SH-SY5Y (cell line): ENCODE measurements at regions not wholly inside any gene's neighbourhood (a gene's known extent, or its start where the extent isn't known, plus 50 kb on each side); places are given as distances from the start of the nearest gene placed in this dataset.

Experiments
- GATA2 ChIP-seq: IDR thresholded peaks from 2 replicates; pipeline ENCODE4 v1.6.1; 2011; ENCODE audit warnings: mild to moderate bottlenecking, low read depth, low read length
- GATA3 ChIP-seq: IDR thresholded peaks from 2 replicates; pipeline ENCODE4 v1.6.1; 2011; ENCODE audit warnings: low read depth, mild to moderate bottlenecking, low read length, moderate library complexity

DNA sequence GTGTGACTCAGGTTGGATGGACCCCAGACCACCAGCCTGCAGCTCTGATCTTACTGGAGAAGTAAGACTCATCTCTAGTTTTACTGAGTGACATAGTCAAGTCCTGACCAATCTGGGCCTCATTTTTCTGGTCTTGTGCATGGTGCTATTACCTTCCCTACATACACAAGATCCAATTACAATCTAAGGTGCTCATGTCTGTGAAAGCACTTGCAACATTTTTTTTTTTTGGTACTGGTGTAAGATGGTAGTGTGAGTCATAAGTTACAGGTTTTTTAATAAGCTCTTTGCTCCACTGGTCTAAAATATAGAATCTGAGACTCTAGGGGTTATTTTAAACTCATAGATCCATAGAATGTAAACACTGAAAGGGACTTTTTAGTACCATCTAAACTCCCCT lies 117.3 kb upstream of the EFEMP1 start:
- TF ChIP-seq GATA3 = no peak

DNA sequence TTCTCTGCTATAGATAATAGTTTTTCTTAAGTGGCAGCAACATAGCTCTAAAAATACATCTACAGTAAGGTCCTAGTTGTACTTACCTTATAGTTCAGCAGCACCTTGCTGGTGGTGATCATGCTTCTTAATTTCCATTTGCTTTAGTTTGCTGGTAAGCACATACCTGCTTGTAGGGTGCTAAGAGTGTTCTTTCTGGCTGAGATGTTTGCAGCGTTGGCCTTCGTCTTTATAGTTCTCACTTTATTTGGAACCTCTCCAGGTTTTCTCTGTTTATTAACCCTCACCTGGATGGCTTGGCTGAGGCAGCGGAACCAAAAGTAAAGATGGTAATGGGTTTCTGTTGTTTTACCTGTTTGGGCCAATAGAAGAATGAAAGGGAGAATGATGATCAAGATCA lies 123.6 kb upstream of the EFEMP1 start:
- TF ChIP-seq GATA2 = no peak
- TF ChIP-seq GATA3 = no peak

DNA sequence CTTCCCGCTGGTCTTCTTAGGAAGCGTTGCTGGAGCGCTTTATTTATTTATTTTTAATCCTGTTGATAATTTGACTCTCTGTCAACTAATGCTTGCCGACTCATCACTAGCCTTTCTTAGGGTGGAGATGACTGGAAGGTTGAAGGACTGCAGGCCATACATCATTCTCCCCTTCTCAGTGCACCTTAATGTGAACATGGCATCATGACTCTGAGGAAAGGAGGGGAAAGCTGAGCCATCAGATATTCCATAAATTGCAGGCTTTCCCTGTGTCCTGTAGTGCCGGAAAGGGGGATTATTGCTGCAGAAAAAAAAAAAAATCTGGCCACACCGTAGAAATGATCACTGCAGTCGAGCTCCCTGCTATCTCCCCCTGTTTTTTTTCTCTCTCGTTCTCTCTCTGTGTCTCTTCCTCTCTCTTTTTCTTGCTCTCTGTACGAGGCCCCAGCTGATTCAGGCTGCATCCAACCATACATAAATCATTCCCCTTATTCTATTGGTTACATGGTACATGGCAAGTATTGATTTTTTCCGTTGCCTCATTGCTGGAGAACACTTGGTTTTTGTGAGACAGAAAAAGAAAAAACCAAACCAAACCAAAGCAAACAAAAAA lies 125.8 kb upstream of the EFEMP1 start:
- TF ChIP-seq GATA2 (no peak), GATA3 (no peak)

DNA sequence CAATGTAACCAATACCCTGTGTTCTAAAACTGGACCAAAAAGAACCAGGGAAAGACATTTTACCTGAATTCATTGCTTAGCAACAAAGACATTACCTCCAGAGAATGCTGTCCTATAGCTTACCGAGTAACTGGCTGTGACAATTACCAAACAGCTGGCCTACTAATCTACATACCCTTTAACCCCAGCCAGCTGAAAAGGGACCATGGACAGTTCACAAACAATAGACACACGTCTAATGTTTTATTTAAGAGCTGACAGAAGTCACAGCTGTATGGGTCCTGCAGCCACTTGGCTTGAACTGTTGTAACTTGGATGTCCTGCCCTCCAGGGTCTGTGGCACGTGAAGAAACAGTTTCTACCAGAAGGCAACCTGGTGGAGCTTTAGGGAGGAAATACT lies 130.1 kb upstream of the EFEMP1 start:
- no peak for TF ChIP-seq GATA2
- no peak for TF ChIP-seq GATA3

DNA sequence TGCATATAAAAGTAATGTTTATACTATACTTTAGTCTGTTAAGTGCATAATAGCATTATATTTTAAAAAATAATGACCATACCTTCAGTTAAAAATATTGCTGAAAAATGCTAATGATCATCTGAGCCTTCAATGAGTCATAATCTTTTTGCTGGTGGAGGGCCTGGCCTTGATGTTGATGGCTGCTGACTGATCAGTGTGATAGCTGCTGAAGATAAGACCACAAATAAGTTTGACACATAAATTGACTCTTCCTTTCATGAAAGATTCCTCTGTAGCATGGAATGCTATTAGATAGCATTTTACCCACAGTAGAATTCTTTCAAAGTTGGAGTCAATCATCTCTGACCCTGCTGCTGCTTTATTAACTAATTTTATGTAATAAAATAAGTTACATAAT lies 128.4 kb upstream of the CCDC85A start:
- no peak for TF ChIP-seq GATA3
- TF ChIP-seq GATA2 = no peak

DNA sequence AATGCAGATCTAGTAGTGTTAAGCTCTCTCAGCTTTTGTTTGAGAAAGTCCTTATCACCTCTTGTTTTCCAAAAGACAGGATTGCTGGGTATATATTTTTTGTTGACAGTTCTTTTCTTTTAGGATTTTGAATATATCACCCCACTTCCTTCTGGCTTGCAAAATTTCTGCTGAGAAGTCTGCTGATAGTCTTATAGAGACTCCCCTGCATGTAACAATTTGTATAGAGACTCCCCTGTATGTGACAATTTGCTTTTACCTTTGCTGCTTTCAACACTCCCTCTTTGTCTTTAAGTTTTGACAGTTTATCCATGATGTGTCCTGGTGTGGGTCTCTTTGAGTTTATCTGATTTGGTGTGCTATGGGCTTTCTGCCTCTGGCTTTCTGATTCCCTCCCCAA lies 115.0 kb upstream of the CCDC85A start:
- TF ChIP-seq GATA3 = no peak
- TF ChIP-seq GATA2 = no peak

DNA sequence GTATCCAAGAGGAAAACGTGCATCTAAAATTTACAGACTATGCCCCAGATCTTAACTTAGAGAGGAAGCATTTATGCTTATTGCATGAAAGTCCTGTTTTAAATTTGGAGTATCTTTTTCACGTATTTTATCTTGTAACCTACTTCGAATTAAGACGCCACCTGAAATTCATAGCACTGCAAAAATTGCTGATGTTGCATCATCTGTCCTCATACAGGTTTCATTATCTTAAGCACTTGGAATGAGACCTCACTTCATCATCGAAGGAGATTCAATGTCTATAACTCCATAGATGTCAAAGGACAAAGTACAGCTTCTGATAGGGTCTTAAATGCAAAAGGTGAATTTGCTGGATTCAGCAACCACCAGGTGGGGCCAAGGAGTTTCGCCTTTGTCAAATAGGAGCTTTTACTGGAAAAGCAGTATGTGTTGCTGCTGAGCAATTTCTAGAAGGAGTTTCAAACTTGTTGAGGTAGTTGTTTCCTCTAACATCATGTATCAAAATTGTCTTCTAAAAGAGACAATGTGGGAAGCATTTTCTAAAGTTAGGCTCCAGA lies 106.4 kb upstream of the CCDC85A start:
- no peak for TF ChIP-seq GATA2
- TF ChIP-seq GATA3 = no peak

DNA sequence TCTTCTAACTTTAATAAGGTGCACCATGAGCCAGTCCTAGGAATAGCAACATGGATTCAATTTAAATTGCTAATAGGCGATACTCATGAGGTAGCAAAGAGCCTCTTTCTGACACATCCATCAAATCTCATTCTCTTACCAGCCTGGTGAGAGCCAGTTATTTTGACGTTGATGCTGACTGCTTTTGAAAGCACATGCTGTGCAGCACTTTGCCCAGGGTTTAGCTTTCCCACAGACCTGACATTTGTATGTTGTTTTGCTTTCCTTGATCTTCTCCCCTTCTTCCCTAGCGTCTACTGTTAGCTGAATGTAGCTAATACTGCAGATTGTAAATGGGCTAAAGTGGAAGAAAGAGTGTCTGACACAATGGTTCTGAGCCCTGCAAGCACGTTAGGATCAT lies 101.1 kb upstream of the CCDC85A start:
- TF ChIP-seq GATA3 (no peak), GATA2 (no peak)

DNA sequence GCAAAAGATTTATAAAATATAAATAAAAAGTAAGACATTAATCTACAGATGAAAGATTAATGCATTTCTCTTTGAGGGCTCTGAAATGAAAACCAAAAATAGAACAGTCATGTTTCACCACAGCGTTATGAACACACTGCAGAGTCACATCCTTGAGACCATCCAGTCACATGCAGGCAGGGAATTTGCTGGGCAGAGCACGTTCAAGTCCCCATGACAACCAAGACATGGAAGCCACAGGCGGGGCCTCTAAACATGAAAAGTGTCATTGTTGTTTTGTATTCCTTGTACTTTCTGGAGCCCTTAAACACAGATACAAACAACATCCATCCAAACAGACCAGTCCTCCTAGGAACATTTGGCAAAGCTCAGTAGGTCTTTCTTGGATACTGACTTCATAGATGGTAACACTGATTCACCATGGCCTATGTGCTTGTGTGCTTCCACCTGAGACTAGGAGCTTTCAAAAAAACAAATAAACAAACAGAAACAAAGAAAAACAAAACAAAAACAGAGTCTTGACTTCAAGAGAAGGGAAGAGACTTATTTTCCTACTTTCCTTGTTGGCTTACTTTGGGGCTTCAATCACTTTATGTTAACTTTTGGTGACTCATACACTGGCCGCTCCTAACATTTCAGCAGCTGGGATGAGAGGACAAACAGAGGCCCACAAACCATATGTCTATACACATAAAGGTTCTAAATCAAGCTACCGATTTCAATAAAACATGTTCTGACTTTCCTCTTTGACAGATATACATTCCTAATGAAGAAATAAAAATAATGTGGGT lies 99.5 kb upstream of the CCDC85A start:
- no peak for TF ChIP-seq GATA3
- no peak for TF ChIP-seq GATA2

DNA sequence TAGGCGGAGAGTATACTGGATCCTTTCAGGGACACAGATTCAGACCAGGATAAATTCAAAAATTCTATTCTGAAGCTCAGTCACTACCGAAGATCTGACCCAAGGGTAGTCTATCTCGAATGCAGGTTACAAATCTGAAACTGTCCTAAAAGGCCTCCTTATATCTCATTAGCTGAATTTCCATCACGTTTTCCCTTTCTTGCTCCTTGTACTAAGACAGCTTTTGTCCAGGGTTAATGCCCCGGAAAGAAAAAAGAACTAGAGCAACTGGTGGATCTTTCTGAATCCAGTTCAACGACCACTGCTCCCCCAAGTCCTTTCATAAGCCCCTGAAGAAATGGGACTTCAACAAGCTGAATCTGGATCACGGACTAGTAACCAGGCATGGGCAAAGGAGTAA lies 97.5 kb upstream of the CCDC85A start:
- TF ChIP-seq GATA3 (no peak), GATA2 (no peak)

DNA sequence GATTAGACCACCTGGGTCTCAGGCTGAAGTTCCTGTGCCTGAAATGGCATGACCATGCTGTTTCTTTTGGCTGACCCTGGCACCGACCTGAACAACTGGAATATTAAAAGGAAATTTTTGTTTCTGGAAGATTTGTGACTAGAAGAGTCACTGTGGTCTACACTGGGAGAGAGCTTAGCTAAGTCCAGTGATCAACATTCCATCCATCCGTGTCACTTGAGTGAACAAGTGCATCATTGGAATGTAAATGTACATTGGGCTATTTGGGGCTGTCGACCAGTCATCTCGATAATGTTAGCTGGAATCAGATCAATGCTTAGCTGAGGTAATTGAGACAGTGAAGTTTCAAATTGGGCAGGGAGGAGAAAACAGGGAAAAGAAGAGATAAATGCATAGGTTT lies 95.4 kb upstream of the CCDC85A start:
- TF ChIP-seq GATA2 (no peak), GATA3 (no peak)

DNA sequence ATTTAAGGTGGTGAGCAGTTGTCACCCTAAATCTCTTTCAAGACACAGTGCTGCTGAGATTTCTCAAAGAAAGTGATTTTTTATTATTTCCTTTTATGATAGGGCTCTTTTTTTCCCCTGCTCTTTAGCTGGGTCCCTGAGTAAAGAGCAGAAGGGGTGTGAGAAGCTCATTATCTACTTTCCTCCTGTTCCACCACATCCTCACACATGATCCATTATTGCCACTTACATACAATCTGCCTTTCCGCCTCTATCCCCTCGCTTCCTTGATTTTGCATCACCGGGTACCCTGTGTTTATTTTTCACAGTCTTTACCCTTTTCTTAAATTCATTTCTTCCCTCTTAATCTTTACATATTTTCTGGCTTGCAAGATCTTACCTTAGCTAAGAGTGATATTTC lies 93.9 kb upstream of the CCDC85A start:
- TF ChIP-seq GATA2 (no peak), GATA3 (no peak)

DNA sequence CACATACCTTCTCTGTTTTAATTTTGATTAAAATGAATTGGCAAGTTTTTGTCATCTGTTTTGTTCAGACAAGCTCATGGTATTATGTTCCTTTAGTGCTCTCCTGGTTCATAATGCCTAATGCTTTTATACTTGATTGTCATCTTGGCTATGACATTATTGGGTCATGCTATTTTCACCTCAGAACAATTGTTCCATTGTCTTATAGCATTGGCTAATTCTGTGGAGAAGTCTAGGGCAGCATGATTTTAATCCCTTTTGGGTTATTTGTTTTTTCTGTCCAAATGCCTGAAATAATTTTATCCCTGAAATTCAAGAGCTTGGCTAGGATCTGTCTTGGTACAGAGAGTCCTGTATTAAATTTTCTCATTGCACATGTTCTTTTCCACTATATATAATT lies 83.8 kb upstream of the CCDC85A start:
- TF ChIP-seq GATA2 = no peak
- TF ChIP-seq GATA3 = no peak

DNA sequence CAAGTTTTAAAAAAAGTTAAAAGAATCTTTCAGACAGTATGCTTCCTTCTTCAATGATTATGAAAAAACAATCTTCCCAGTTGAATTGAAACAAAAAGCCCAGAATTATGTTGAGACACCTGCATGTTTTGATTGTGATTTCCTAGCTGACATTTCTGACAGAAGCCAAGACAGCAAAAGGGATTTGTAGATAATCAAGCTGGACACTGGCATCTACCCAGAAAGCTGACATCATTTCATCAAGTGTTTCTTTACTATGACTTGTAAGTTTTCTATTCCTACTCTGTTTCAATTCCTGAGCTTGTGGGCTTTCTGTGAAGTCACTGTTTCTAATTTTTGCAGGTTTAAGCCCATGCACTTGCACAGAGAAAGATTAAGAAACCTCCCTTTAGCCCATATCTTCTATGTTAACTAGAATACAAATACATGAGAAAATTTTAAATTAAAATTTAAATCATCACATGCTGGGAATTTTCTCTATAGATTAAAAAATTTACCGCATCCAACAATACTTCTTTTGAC lies 82.9 kb upstream of the CCDC85A start:
- no peak for TF ChIP-seq GATA2
- TF ChIP-seq GATA3 = no peak

DNA sequence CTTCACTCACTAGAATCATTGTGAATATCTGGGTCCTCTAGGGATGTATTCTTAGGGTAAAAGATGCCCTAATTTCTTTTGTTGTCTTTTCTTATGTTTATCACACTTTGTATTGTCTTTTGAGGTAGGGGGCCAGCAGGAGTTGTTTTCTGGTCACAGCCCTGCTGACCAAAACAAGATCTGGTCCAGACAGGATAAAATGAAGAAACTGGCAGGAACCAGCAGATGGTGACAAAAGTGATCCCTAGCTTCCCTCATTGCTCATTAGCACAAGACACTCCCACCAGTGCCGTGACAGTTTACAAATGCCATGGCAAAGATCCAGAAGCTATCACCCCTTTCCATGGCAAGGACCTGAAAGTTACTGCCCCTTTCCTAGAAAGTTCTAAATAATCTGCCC lies 81.7 kb upstream of the CCDC85A start:
- TF ChIP-seq GATA2 (no peak), GATA3 (no peak)
